H9 (cell line): ENCODE measurements at regions not wholly inside any gene's neighbourhood (a gene's known extent, or its start where the extent isn't known, plus 50 kb on each side); places are given as distances from the start of the nearest gene placed in this dataset.

Experiments used
- DNase-seq: peaks from one replicate; pipeline ENCODE4 v3.0.0-alpha.2; 2017
- H2AFZ ChIP-seq: one replicate; pipeline ENCODE4 v1.6.1; 2013; ENCODE audit warnings: mild to moderate bottlenecking, low read length, control low read depth, moderate library complexity
- H2AK5ac ChIP-seq: 2 replicates; pipeline ENCODE4 v1.6.1; 2013; ENCODE audit warnings: low read length, control low read depth, mixed read lengths; ENCODE audit not compliant: insufficient read length
- H2BK120ac ChIP-seq: one replicate; pipeline ENCODE4 v1.6.1; 2013; ENCODE audit warnings: low read depth, mild to moderate bottlenecking, low read length, control low read depth, inconsistent platforms; ENCODE audit not compliant: poor library complexity, severe bottlenecking
- H2BK12ac ChIP-seq: 2 replicates; pipeline ENCODE4 v1.6.1; 2013; ENCODE audit warnings: low read length, control low read depth, mixed read lengths, low read depth; ENCODE audit not compliant: insufficient read length
- H2BK15ac ChIP-seq: 2 replicates; pipeline ENCODE4 v1.6.1; 2013; ENCODE audit warnings: low read depth, low read length, control low read depth
- H2BK20ac ChIP-seq: one replicate; pipeline ENCODE4 v1.6.1; 2013; ENCODE audit warnings: low read depth, mild to moderate bottlenecking, low read length, control low read depth, inconsistent platforms; ENCODE audit not compliant: poor library complexity, severe bottlenecking
- H2BK5ac ChIP-seq: 2 replicates; pipeline ENCODE4 v1.6.1; 2013; ENCODE audit warnings: low read length, control low read depth, mixed read lengths; ENCODE audit not compliant: insufficient read length
- H3K14ac ChIP-seq: 2 replicates; pipeline ENCODE4 v1.6.1; 2013; ENCODE audit warnings: low read length, control low read depth; ENCODE audit not compliant: insufficient read depth
- H3K18ac ChIP-seq: 2 replicates; pipeline ENCODE4 v1.6.1; 2013; ENCODE audit warnings: low read depth, mild to moderate bottlenecking, mixed read lengths, low read length, control low read depth; ENCODE audit not compliant: insufficient read length
- H3K23ac ChIP-seq: 2 replicates; pipeline ENCODE4 v1.6.1; 2013; ENCODE audit warnings: low read length, control low read depth, mixed read lengths, low read depth; ENCODE audit not compliant: insufficient read length
- H3K23me2 ChIP-seq: 2 replicates; pipeline ENCODE4 v1.6.1; 2013; ENCODE audit warnings: low read depth, mild to moderate bottlenecking, mixed read lengths, low read length, control low read depth; ENCODE audit not compliant: insufficient read length, poor library complexity, severe bottlenecking
- H3K27ac ChIP-seq: 2 replicates; pipeline ENCODE4 v1.5.1; 2013; ENCODE audit warnings: low read length, control low read depth, mixed read lengths, low read depth; ENCODE audit not compliant: insufficient read length
- H3K27me3 ChIP-seq: 2 replicates; pipeline ENCODE4 v1.6.1; 2013; ENCODE audit warnings: low read length, control low read depth, inconsistent platforms; ENCODE audit not compliant: insufficient read depth
- H3K4ac ChIP-seq: 2 replicates; pipeline ENCODE4 v1.6.1; 2013; ENCODE audit warnings: low read depth, mild to moderate bottlenecking, control low read depth, inconsistent platforms, low read length, moderate library complexity
- H3K4me1 ChIP-seq: 2 replicates; pipeline ENCODE4 v1.6.1; 2013; ENCODE audit warnings: low read length, control low read depth, inconsistent platforms; ENCODE audit not compliant: insufficient read depth
- H3K4me2 ChIP-seq: 2 replicates; pipeline ENCODE4 v1.6.1; 2013; ENCODE audit warnings: low read length, control low read depth, mixed read lengths; ENCODE audit not compliant: insufficient read length, insufficient read depth
- H3K56ac ChIP-seq: 2 replicates; pipeline ENCODE4 v1.6.1; 2013; ENCODE audit warnings: low read depth, mild to moderate bottlenecking, mixed read lengths, low read length, control low read depth; ENCODE audit not compliant: insufficient read length
- H3K79me1 ChIP-seq: 2 replicates; pipeline ENCODE4 v1.6.1; 2013; ENCODE audit warnings: low read depth, mild to moderate bottlenecking, moderate library complexity, low read length, control low read depth, inconsistent platforms; ENCODE audit not compliant: insufficient read depth, poor library complexity, severe bottlenecking
- H3K79me2 ChIP-seq: 2 replicates; pipeline ENCODE4 v1.6.1; 2013; ENCODE audit warnings: low read length, control low read depth, inconsistent platforms; ENCODE audit not compliant: insufficient read depth
- H3K9ac ChIP-seq: 2 replicates; pipeline ENCODE4 v1.6.1; 2013; ENCODE audit warnings: low read length, control low read depth, mixed read lengths; ENCODE audit not compliant: insufficient read length; ENCODE audit errors: extremely low read depth
- H3K9me3 ChIP-seq: one replicate; pipeline ENCODE4 v1.6.1; 2013; ENCODE audit warnings: low read depth, low read length, inconsistent platforms; ENCODE audit not compliant: control insufficient read depth
- H3T11ph ChIP-seq: one replicate; pipeline ENCODE4 v1.6.1; 2013; ENCODE audit warnings: mild to moderate bottlenecking, low read length, control low read depth, inconsistent platforms
- H4K20me1 ChIP-seq: one replicate; pipeline ENCODE4 v1.6.1; 2013; ENCODE audit not compliant: control insufficient read depth, insufficient read length, insufficient read depth
- H4K5ac ChIP-seq: 2 replicates; pipeline ENCODE4 v1.6.1; 2013; ENCODE audit warnings: low read depth, mild to moderate bottlenecking, mixed read lengths, low read length, control low read depth; ENCODE audit not compliant: insufficient read length
- H4K8ac ChIP-seq: replicated peaks from 2 replicates; pipeline ENCODE4 v1.6.1; 2013; ENCODE audit warnings: low read length, control low read depth, mixed read lengths, low read depth; ENCODE audit not compliant: insufficient read length
- H4K91ac ChIP-seq: 2 replicates; pipeline ENCODE4 v1.6.1; 2013; ENCODE audit warnings: low read depth, mild to moderate bottlenecking, moderate library complexity, mixed read lengths, low read length, control low read depth; ENCODE audit not compliant: insufficient read length
- H3K27ac Mint-ChIP-seq, 3 experiments: 2 replicates in 2 of 3; 3 replicates in 1 of 3; pipeline ENCODE4 v1.8.0; 2020 to 2021; ENCODE audit warnings: mixed read lengths in 3 of 3, mild to moderate bottlenecking in 1 of 3, moderate library complexity in 1 of 3
- H3K27me3 Mint-ChIP-seq: 2 replicates; pipeline ENCODE4 v1.8.0; 2021; ENCODE audit warnings: low read depth, mild to moderate bottlenecking, moderate library complexity, mixed read lengths
- H3K36me3 Mint-ChIP-seq, 3 experiments: 2 replicates in 2 of 3; 3 replicates in 1 of 3; pipeline ENCODE4 v1.8.0; 2020 to 2021; ENCODE audit warnings: low read depth in 3 of 3, mixed read lengths in 3 of 3; ENCODE audit not compliant: insufficient read depth in 1 of 3
- H3K4me1 Mint-ChIP-seq, 2 experiments: 2 replicates each; pipeline ENCODE4 v1.8.0; 2020; ENCODE audit warnings: mixed read lengths in 2 of 2
- H3K4me3 Mint-ChIP-seq, 2 experiments: 2 replicates in 1 of 2; 3 replicates in 1 of 2; pipeline ENCODE4 v1.8.0; 2020 to 2021; ENCODE audit warnings: mild to moderate bottlenecking in 2 of 2, mixed read lengths in 2 of 2, moderate library complexity in 1 of 2
- H3K9me3 Mint-ChIP-seq, 2 experiments: 2 replicates in 1 of 2; 3 replicates in 1 of 2; pipeline ENCODE4 v1.8.0; 2020; ENCODE audit warnings: mild to moderate bottlenecking in 2 of 2, mixed read lengths in 2 of 2, moderate library complexity in 1 of 2
- CTCF ChIP-seq: fragments of 200-600 bp; sonication (generic); conservative IDR thresholded peaks from 3 replicates; pipeline ENCODE4 v1.8.0; 2021; ENCODE audit warnings: antibody characterized with exemption, mild to moderate bottlenecking
- WGBS: extraction: QIAGEN DNeasy Blood & Tissue Kit; methylation state at CpG from one replicate; pipeline ENCODE4 v1.1.7; 2013; ENCODE audit warnings: missing lambda C conversion rate, low lambda C conversion rate, mixed read lengths; ENCODE audit not compliant: insufficient read length; ENCODE audit errors: extremely low coverage; 5-methylcytosine and 5-hydroxymethylcytosine counted together

GRCh38 chr10:8835453-8836167, 781.1 kb downstream of the GATA3 start:
- Histone ChIP-seq H2BK12ac (no peak overlapping the region), H2BK15ac (no peak overlapping the region), H3K23ac (no peak overlapping the region), H3K4me1 (peaks cover 3% of the 10 kb centered on the region; the same call in 1 of the 2 replicates), H3K27me3 (no peaks in the 10 kb centered on the region; the same call in 1 of the 2 replicates), H2BK5ac (no peak overlapping the region), H3K79me1 (no peaks in the 10 kb centered on the region), H3K4me2 (no peak overlapping the region), H3T11ph (no peak overlapping the region), H3K23me2 (no peaks in the 10 kb centered on the region), H3K56ac (no peak overlapping the region), H3K9me3 (no peaks in the 10 kb centered on the region), H4K91ac (no peak overlapping the region), H3K18ac (no peak overlapping the region), H4K20me1 (no peaks in the 10 kb centered on the region), H2BK120ac (no peak overlapping the region), H3K79me2 (no peaks in the 10 kb centered on the region), H3K27ac (no peak overlapping the region), H2AFZ (no peak overlapping the region), H2BK20ac (no peak overlapping the region), H2AK5ac (no peak overlapping the region), H4K8ac (no peak overlapping the region), H3K4ac (no peak overlapping the region), H3K9ac (no peak overlapping the region), H3K14ac (no peak overlapping the region), H4K5ac (no peak overlapping the region)
- Mint-ChIP-seq H3K27ac (no peak overlapping the region), H3K27me3 (peaks cover 68% of the 10 kb centered on the region), H3K36me3 (no peaks in the 10 kb centered on the region; a peak in 1 of 7 replicates), H3K4me3 (no peak overlapping the region), H3K9me3 (peaks cover 0 to 4% of the 10 kb centered on the region in 2 experiments; a peak in 4 of 5 replicates), H3K4me1 (peaks cover 7% of the 10 kb centered on the region in 2 experiments)
- DNase-seq = no peak
- TF ChIP-seq CTCF = no peak
- no CpG with 5 or more reads among the region's 5 CpGs for WGBS
